22Rv1 (cell line): ENCODE measurements at regions not wholly inside any gene's neighbourhood (a gene's known extent, or its start where the extent isn't known, plus 50 kb on each side); places are given as distances from the start of the nearest gene placed in this dataset.

Experiments used
- CTCF ChIP-seq: fragments of 450-650 bp; IDR thresholded peaks from 2 replicates; pipeline ENCODE4 v1.5.1; 2017; ENCODE audit warnings: mild to moderate bottlenecking
- ZFX ChIP-seq: fragments of 450-650 bp; IDR thresholded peaks from 2 replicates; pipeline ENCODE4 v1.6.1; 2017; ENCODE audit warnings: antibody characterized with exemption, borderline replicate concordance

DNA sequence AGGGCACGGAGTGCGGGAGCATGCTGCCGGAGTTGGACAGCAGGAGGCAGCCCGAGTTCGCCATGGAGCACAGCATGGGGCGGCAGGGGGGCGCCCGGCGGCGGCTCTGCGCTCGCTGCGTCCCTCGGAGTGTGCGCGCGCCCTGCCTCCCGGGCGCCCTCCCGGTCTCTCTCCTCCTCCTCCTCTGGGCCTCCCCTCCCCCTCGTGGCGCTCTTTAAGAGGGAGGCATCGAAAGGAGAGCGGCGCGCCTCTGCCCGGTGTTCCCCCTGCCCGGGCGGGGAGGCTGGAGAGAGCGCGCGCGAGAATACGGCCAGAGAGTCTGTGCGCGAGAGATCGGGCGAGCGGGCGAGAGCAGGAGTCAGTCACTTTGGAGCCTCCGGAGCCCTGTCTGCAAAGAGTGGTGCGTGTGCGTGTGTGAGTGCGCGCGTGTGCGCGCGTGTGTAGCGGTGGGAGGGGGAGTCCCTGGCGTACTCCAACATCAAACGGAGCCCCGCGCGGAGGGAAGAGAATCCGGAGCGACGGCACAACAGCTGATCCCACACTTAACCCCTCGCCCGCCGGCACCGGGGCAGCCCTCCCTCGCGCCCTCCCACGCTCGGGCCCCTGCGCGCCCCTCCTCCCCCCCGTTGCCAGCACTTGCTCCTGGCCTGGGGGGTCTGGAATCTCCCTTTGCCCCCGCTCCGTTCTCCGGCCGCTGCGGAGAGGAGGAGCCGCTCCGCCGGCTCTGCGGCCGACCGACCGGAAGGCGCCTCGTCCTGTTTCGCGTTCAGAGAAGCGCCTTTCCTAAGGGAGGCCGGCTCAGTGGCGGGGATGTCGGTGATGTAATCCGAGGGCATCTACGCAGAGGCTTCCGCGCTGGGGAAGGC lies 108.9 kb downstream of the ENGASE start:
- TF ChIP-seq CTCF: no peak
- no peak for TF ChIP-seq ZFX
